Keratinocyte (primary cell): ENCODE measurements at regions not wholly inside any gene's neighbourhood (a gene's known extent, or its start where the extent isn't known, plus 50 kb on each side); places are given as distances from the start of the nearest gene placed in this dataset.

ENCODE experiments used
- CTCF ChIP-seq, 3 experiments: IDR thresholded peaks in 1 of 3; conservative IDR thresholded peaks in 1 of 3; optimal IDR thresholded peaks in 1 of 3; 2 replicates in 2 of 3; 3 replicates in 1 of 3; pipeline versions ENCODE3 to v1.5.1; 2011; ENCODE audit warnings: low read length in 3 of 3, mild to moderate bottlenecking in 3 of 3, moderate library complexity in 2 of 3, control low read depth in 1 of 3, inconsistent platforms in 1 of 3; ENCODE audit not compliant: insufficient read depth in 2 of 3; ENCODE audit errors: extremely low read depth in 1 of 3
- EZH2 ChIP-seq: IDR thresholded peaks from one replicate; pipeline ENCODE4 v1.6.1; 2012; ENCODE audit warnings: inconsistent platforms, mild to moderate bottlenecking, low read length, moderate library complexity

- no peak for TF ChIP-seq CTCF (optimal IDR thresholded peaks at IDR 0.05 in 1 of 3, IDR thresholded peaks at IDR 0.05 in 1 of 3, conservative IDR thresholded peaks at IDR 0.05 in 1 of 3; ENCODE audit: extremely low read depth in 1 of 3, insufficient read depth in 2 of 3, low read length in 3 of 3)
- no peak for TF ChIP-seq EZH2
These were observed 63.5 kb upstream of the HAND1 start for GRCh38 chr5:154541553-154541952.
